Type B pancreatic cell (in vitro differentiated cells): ENCODE measurements at regions not wholly inside any gene's neighbourhood (a gene's known extent, or its start where the extent isn't known, plus 50 kb on each side); places are given as distances from the start of the nearest gene placed in this dataset.

Source experiments
- DNase-seq: peaks from one replicate; pipeline ENCODE4 v3.0.0; 2021; ENCODE audit warnings: mixed read lengths; ENCODE audit not compliant: unreplicated experiment; ENCODE audit errors: extremely low spot score
- H3K27ac Mint-ChIP-seq: 2 replicates; pipeline ENCODE4 v1.8.0; 2021; ENCODE audit warnings: mild to moderate bottlenecking, mixed read lengths
- H3K27me3 Mint-ChIP-seq: 2 replicates; pipeline ENCODE4 v1.8.0; 2021; ENCODE audit warnings: mixed read lengths
- H3K36me3 Mint-ChIP-seq: 2 replicates; pipeline ENCODE4 v1.8.0; 2021; ENCODE audit warnings: mixed read lengths
- H3K4me1 Mint-ChIP-seq: one replicate; pipeline ENCODE4 v1.8.0; 2021; ENCODE audit warnings: mixed read lengths; ENCODE audit not compliant: unreplicated experiment
- H3K4me3 Mint-ChIP-seq: 2 replicates; pipeline ENCODE4 v1.8.0; 2021; ENCODE audit warnings: mild to moderate bottlenecking, mixed read lengths
- H3K9me3 Mint-ChIP-seq: 2 replicates; pipeline ENCODE4 v1.8.0; 2021; ENCODE audit warnings: mixed read lengths
- CTCF ChIP-seq: fragments of 200-600 bp; sonication (generic); conservative IDR thresholded peaks from 2 replicates; pipeline ENCODE4 v1.5.0; 2021; ENCODE audit warnings: antibody characterized with exemption, mild to moderate bottlenecking

GRCh38 chr9:515665-516064 lies 301.0 kb downstream of the DOCK8 start:
- H3K36me3 Mint-ChIP-seq, result peaks cover 6% of the 10 kb centered on the region
- H3K27me3 Mint-ChIP-seq, result no peaks in the 10 kb centered on the region
- no peak overlapping the region for H3K27ac Mint-ChIP-seq
- no peak for TF ChIP-seq CTCF
- H3K9me3 Mint-ChIP-seq, result peaks cover 6% of the 10 kb centered on the region
- peaks cover 26% of the 10 kb centered on the region for H3K4me1 Mint-ChIP-seq
- H3K4me3 Mint-ChIP-seq, result no peak overlapping the region
- DNase-seq, result no peak

- Mint-ChIP-seq H3K27ac (peak overlapping the region; percentile 40), H3K4me3 (peak overlapping the region; percentile 38), H3K27me3 (no peaks in the 10 kb centered on the region), H3K36me3 (peaks cover 6% of the 10 kb centered on the region), H3K9me3 (peaks cover 6% of the 10 kb centered on the region), H3K4me1 (peaks cover 30% of the 10 kb centered on the region)
- TF ChIP-seq CTCF, result no peak
- DNase-seq, result no peak
Observed at GRCh38 chr9:517993-518392, 303.3 kb downstream of the DOCK8 start.

- H3K27me3 Mint-ChIP-seq, result no peaks in the 10 kb centered on the region
- H3K4me1 Mint-ChIP-seq, result peaks cover 30% of the 10 kb centered on the region
- TF ChIP-seq CTCF, result no peak
- H3K36me3 Mint-ChIP-seq, result peaks cover 6% of the 10 kb centered on the region
- H3K9me3 Mint-ChIP-seq, result peaks cover 6% of the 10 kb centered on the region
- peak overlapping the region; percentile 38 for H3K4me3 Mint-ChIP-seq
- peak overlapping the region; percentile 40 for H3K27ac Mint-ChIP-seq
- no peak for DNase-seq
Observed at GRCh38 chr9:518540-518939, 303.9 kb downstream of the DOCK8 start.

- H3K27ac Mint-ChIP-seq, result no peak overlapping the region
- no peak for DNase-seq
- peaks cover 30% of the 10 kb centered on the region for H3K4me1 Mint-ChIP-seq
- peaks cover 1% of the 10 kb centered on the region for H3K36me3 Mint-ChIP-seq
- no peak for TF ChIP-seq CTCF
- no peaks in the 10 kb centered on the region for H3K27me3 Mint-ChIP-seq
- peaks cover 1% of the 10 kb centered on the region for H3K9me3 Mint-ChIP-seq
- H3K4me3 Mint-ChIP-seq, result no peak overlapping the region
Observed at GRCh38 chr9:519579-519978, 304.9 kb downstream of the DOCK8 start.

- Mint-ChIP-seq H3K36me3 (no peaks in the 10 kb centered on the region), H3K27me3 (no peaks in the 10 kb centered on the region), H3K27ac (no peak overlapping the region), H3K4me1 (peaks cover 30% of the 10 kb centered on the region), H3K9me3 (no peaks in the 10 kb centered on the region), H3K4me3 (no peak overlapping the region)
- DNase-seq, result no peak
- no peak for TF ChIP-seq CTCF
Observed at GRCh38 chr9:520302-520701, 305.6 kb downstream of the DOCK8 start.

- Mint-ChIP-seq H3K27ac (no peak overlapping the region), H3K4me3 (no peak overlapping the region), H3K36me3 (no peaks in the 10 kb centered on the region), H3K27me3 (no peaks in the 10 kb centered on the region), H3K9me3 (no peaks in the 10 kb centered on the region), H3K4me1 (peaks cover 24% of the 10 kb centered on the region)
- DNase-seq, result no peak
- no peak for TF ChIP-seq CTCF
Observed at GRCh38 chr9:522190-522589, 307.5 kb downstream of the DOCK8 start.
